IPS-NIHi7 (cell line): ENCODE measurements at regions not wholly inside any gene's neighbourhood (a gene's known extent, or its start where the extent isn't known, plus 50 kb on each side); places are given as distances from the start of the nearest gene placed in this dataset.
"Not testable (repeated sequence)": the region's sequence is repeated elsewhere in the genome, so short reads cannot be mapped to it uniquely, and the experiment has no call there.

Experiments used
- DNase-seq: peaks from one replicate; pipeline ENCODE4 v3.0.0; 2012; ENCODE audit warnings: mixed read lengths; ENCODE audit errors: extremely low spot score

GRCh38 chr2:176569574-176569973, 300.3 kb downstream of the MTX2 start:
- DNase-seq, result no peak

GRCh38 chr2:176573612-176574483, 304.6 kb downstream of the MTX2 start:
- no peak for DNase-seq

- no peak for DNase-seq
Observed at GRCh38 chr2:176574484-176575236, 305.4 kb downstream of the MTX2 start.

- DNase-seq, result no peak
Observed at GRCh38 chr2:176575237-176575744, 306.0 kb downstream of the MTX2 start.

GRCh38 chr2:176577054-176577453, 307.8 kb downstream of the MTX2 start:
- DNase-seq, result no peak

GRCh38 chr2:176578292-176578691, 309.1 kb downstream of the MTX2 start:
- not testable (repeated sequence) for DNase-seq

- no peak for DNase-seq
Observed at GRCh38 chr2:176579608-176580007, 310.4 kb downstream of the MTX2 start.

GRCh38 chr2:176581557-176582165, 312.4 kb downstream of the MTX2 start:
- no peak for DNase-seq

GRCh38 chr2:176582176-176582575, 312.9 kb downstream of the MTX2 start:
- DNase-seq, result no peak

GRCh38 chr2:176582990-176583481, 313.8 kb downstream of the MTX2 start:
- DNase-seq, result peak; percentile 33

- no peak for DNase-seq
Observed at GRCh38 chr2:176583607-176584006, 314.4 kb downstream of the MTX2 start.

GRCh38 chr2:176584333-176584732, 315.1 kb downstream of the MTX2 start:
- no peak for DNase-seq

- no peak for DNase-seq
Observed at GRCh38 chr2:176585291-176585690, 316.0 kb downstream of the MTX2 start.

- DNase-seq, result no peak
Observed at GRCh38 chr2:176585791-176586190, 316.5 kb downstream of the MTX2 start.

- no peak for DNase-seq
Observed at GRCh38 chr2:176589287-176589686, 320.0 kb downstream of the MTX2 start.

GRCh38 chr2:176589825-176590440, 320.7 kb downstream of the MTX2 start:
- DNase-seq, result no peak

GRCh38 chr2:176592216-176592615, 323.0 kb downstream of the MTX2 start:
- DNase-seq, result no peak

- DNase-seq, result no peak
Observed at GRCh38 chr2:176595986-176596385, 326.7 kb downstream of the MTX2 start.

GRCh38 chr2:176597916-176598315, 328.7 kb downstream of the MTX2 start:
- no peak for DNase-seq

- no peak for DNase-seq
Observed at GRCh38 chr2:176598351-176598750, 329.1 kb downstream of the MTX2 start.

- no peak for DNase-seq
Observed at GRCh38 chr2:176599796-176600485, 330.7 kb downstream of the MTX2 start.
